DMS153 treated with DMSO at 0.1 percent for 48 hours (cell line): ENCODE measurements at regions not wholly inside any gene's neighbourhood (a gene's known extent, or its start where the extent isn't known, plus 50 kb on each side); places are given as distances from the start of the nearest gene placed in this dataset.

Experiments
- DNase-seq: peaks from one replicate; lab custom pipeline; 2025; ENCODE audit not compliant: unreplicated experiment; lab: John Stamatoyannopoulos, UW

GRCh38 chr5:124283031-124283430 lies 463.4 kb downstream of the ZNF608 start:
- DNase-seq, result no peak

GRCh38 chr5:124280079-124280478 lies 466.4 kb downstream of the ZNF608 start:
- no peak for DNase-seq

DNA sequence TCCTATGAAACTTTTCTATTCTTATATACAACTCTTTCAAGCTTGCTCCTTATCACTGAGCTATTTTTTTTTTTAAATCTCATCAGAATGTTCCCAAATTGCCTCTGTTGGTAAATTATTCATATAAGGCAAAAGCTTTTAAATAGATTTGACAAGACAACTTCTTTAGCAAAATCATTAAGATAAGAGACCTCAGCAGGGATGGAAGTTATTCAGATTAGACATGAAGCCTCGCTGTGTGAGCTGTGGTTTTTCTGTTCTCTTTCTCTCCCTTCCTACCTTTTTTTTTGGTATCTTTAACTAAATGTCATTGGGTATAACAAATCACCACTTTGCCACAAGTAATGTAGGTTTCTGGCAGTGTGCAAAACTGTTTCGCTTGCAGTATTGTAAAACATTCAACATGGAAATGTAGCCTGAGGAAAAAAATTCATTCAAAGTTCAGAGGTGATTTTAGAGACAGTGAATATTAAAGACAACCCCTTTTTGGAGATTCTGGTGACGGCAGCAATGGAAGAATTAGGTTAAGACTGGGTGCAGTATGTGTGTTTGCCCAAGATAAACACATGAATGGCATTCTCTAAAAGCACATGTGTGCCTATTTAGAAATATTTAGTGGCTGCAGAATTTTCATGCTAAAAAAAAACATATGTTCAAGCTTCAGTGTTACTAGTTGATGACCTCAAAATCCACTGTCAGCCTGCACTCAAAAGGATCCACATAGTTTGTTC lies 467.1 kb downstream of the ZNF608 start:
- no peak for DNase-seq

- DNase-seq, result no peak
These were observed 467.8 kb downstream of the ZNF608 start for GRCh38 chr5:124278636-124279035.

- DNase-seq, result no peak
These were observed 468.5 kb downstream of the ZNF608 start for GRCh38 chr5:124277767-124278545.

- no peak for DNase-seq
These were observed 470.3 kb downstream of the ZNF608 start for GRCh38 chr5:124276166-124276565.

DNA sequence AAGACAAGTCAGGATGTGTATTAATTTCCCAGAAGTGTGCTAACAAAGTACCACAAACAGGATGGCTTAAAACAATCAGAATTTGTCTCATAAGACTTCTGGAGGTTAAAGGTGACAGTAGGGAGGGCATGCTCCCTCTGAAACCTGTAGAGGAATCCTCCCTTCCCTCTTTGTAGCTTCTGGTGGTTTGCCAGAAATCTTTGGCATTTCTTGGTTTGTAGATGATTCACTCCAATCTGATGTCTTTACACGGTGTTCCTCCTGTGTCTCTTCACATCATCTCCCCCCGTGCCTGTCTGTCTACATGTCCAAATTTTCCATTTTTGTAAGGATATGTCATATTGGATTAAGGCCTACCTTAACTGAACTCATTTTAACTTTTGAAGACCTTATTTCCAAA lies 471.5 kb downstream of the ZNF608 start:
- DNase-seq, result no peak

GRCh38 chr5:124264499-124264898 lies 481.9 kb downstream of the ZNF608 start:
- no peak for DNase-seq

- DNase-seq, result no peak
These were observed 482.6 kb downstream of the ZNF608 start for GRCh38 chr5:124263680-124264491.

DNA sequence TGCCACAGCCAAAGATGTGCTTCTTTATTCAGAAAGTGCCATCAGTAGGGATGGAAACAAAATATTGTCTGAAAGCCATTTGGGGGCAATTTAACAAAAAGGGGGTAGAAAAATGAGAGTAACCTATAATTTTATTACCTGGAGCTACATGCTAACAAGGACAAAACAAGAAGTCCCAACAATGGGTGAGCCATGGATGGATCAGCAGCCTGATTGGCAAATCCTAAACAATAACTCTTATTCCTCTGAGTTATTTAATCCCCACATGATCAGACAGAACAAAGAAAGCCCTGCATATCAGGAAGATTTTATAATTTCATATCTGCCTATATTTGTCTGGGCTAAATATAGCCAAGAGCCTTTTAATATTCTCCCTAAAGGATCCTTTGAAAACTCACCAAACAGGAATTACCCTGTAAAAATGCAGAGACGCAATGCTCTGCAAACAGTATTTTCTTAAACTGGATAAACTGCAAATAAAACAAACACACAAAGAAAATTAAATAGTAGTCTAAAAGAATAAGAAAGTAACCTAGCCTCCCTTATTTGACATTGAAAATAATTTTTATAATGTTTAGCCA lies 483.4 kb downstream of the ZNF608 start:
- DNase-seq, result no peak

- DNase-seq, result no peak
These were observed 484.0 kb downstream of the ZNF608 start for GRCh38 chr5:124262470-124262869.

GRCh38 chr5:124261848-124262247 lies 484.6 kb downstream of the ZNF608 start:
- no peak for DNase-seq

GRCh38 chr5:124260921-124261515 lies 485.4 kb downstream of the ZNF608 start:
- no peak for DNase-seq

DNA sequence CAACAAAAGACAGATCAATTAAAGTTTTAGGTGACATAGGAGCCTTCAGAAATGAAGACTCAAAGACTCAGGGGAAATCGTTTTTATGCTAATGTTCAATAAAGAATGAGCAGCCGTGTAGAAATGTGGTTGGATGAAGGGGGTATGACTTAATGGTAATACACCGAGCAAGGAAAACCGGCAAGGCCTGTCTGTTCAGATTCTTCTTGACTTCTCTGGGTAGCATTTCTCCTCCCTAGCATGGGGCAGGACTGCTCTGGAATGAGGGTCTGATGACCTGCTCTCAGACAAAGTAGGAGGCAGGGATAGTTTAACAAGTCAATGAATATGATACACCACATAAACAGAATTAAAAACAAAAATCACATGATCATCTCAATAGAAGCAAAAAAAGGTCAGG lies 487.4 kb downstream of the ZNF608 start:
- no peak for DNase-seq

DNA sequence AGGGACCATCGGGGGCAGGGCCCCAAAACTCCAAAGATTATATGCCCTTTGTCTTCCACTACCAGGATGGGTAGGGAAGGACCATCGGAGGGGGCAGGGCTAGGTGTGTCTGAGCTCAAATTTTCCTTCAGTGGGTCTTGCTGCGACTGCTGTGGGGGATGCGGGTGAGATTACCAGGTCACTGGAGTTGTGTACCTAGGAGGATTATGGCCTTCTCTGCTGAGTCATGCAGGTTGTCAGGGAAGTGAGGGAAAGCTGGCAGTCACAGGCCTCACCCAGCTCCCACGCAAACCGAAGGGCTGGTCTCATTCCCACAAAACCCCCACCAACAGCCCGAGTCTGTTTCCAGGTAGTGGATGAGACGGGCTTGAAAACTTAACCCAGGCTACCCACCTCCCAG lies 489.4 kb downstream of the ZNF608 start:
- no peak for DNase-seq

GRCh38 chr5:124253203-124253810 lies 493.1 kb downstream of the ZNF608 start:
- no peak for DNase-seq

GRCh38 chr5:124252747-124253146 lies 493.7 kb downstream of the ZNF608 start:
- no peak for DNase-seq

- DNase-seq, result peak; percentile 13
These were observed 494.2 kb downstream of the ZNF608 start for GRCh38 chr5:124252191-124252638.

- DNase-seq, result no peak
These were observed 501.2 kb downstream of the ZNF608 start for GRCh38 chr5:124245276-124245675.

DNA sequence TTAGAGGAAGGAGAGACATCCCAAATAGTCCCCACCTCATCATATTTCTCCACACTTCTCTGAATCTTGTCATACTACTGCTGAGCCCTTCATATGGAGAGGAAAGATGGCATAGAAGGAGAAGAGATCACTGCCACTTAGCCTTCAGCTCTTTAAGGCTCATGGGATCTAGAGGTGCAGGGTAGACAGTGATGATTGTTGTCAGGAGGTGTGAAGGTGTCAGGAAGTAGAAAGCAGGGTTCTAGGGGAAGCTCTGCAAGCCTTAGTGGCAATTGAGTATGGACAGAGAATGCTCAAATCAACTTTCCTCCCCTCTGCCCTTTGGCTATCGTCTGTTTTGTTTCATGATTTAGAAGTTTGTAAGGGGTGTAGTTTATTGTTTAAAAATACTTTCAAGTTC lies 505.7 kb downstream of the ZNF608 start:
- DNase-seq, result no peak
